NCI-H82 (cell line): ENCODE measurements at regions not wholly inside any gene's neighbourhood (a gene's known extent, or its start where the extent isn't known, plus 50 kb on each side); places are given as distances from the start of the nearest gene placed in this dataset.
"Not testable (repeated sequence)": the region's sequence is repeated elsewhere in the genome, so short reads cannot be mapped to it uniquely, and the experiment has no call there.

Experiments used
- DNase-seq: peaks from one replicate; lab custom pipeline; 2025; lab: John Stamatoyannopoulos, UW

- no peak for DNase-seq
Measured at GRCh38 chr6:50463931-50464330, 249.4 kb upstream of the TFAP2D start.

GRCh38 chr6:50467931-50468330 lies 245.4 kb upstream of the TFAP2D start:
- DNase-seq, result no peak

- no peak for DNase-seq
Measured at GRCh38 chr6:50471041-50471440, 242.3 kb upstream of the TFAP2D start.

- DNase-seq, result no peak
Measured at GRCh38 chr6:50510361-50510760, 203.0 kb upstream of the TFAP2D start.

GRCh38 chr6:50520326-50521266 lies 192.7 kb upstream of the TFAP2D start:
- DNase-seq, result no peak

GRCh38 chr6:50524341-50524740 lies 189.0 kb upstream of the TFAP2D start:
- no peak for DNase-seq

- no peak for DNase-seq
Measured at GRCh38 chr6:50527985-50528384, 185.3 kb upstream of the TFAP2D start.

- no peak for DNase-seq
Measured at GRCh38 chr6:50539447-50539846, 173.9 kb upstream of the TFAP2D start.

GRCh38 chr6:50541941-50542340 lies 171.4 kb upstream of the TFAP2D start:
- no peak for DNase-seq

GRCh38 chr6:50543666-50544065 lies 169.7 kb upstream of the TFAP2D start:
- DNase-seq, result no peak

GRCh38 chr6:50549026-50549425 lies 164.3 kb upstream of the TFAP2D start:
- no peak for DNase-seq

GRCh38 chr6:50549475-50549874 lies 163.9 kb upstream of the TFAP2D start:
- DNase-seq, result no peak

GRCh38 chr6:50555982-50556381 lies 157.3 kb upstream of the TFAP2D start:
- DNase-seq, result no peak

- DNase-seq, result no peak
Measured at GRCh38 chr6:50565004-50565403, 148.3 kb upstream of the TFAP2D start.

- DNase-seq, result not testable (repeated sequence)
Measured at GRCh38 chr6:50571230-50571629, 142.1 kb upstream of the TFAP2D start.

GRCh38 chr6:50585441-50586330 lies 127.6 kb upstream of the TFAP2D start:
- no peak for DNase-seq

- DNase-seq, result no peak
Measured at GRCh38 chr6:50586331-50586675, 127.0 kb upstream of the TFAP2D start.

- DNase-seq, result no peak
Measured at GRCh38 chr6:50589751-50590470, 123.4 kb upstream of the TFAP2D start.

- DNase-seq, result peak; percentile 12
Measured at GRCh38 chr6:50591135-50591534, 122.2 kb upstream of the TFAP2D start.

- DNase-seq, result no peak
Measured at GRCh38 chr6:50600280-50600679, 113.0 kb upstream of the TFAP2D start.

GRCh38 chr6:50602292-50602691 lies 111.0 kb upstream of the TFAP2D start:
- peak; percentile 52 for DNase-seq

GRCh38 chr6:50608421-50608820 lies 104.9 kb upstream of the TFAP2D start:
- DNase-seq, result no peak
